Astrocyte (in vitro differentiated cells and primary cell): ENCODE measurements at regions not wholly inside any gene's neighbourhood (a gene's known extent, or its start where the extent isn't known, plus 50 kb on each side); places are given as distances from the start of the nearest gene placed in this dataset.
"Not testable (repeated sequence)": the region's sequence is repeated elsewhere in the genome, so short reads cannot be mapped to it uniquely, and the experiment has no call there.

Experiments
- DNase-seq: peaks from one replicate; pipeline ENCODE4 v3.0.0-alpha.2; 2010; ENCODE audit warnings: low read depth
- FAIRE-seq: peaks from 2 replicates; lab custom pipeline; 2011; peaks lifted over from hg19 to GRCh38; lab: Jason Lieb, UNC
- H2AFZ ChIP-seq: 2 replicates; pipeline ENCODE4 v1.6.0; 2012; ENCODE audit warnings: low read depth, low read length, inconsistent platforms
- H3K27ac ChIP-seq: 2 replicates; pipeline ENCODE4 v1.5.1; 2011; ENCODE audit warnings: low read depth, low read length, inconsistent platforms
- H3K27me3 ChIP-seq: 2 replicates; pipeline ENCODE4 v1.6.0; 2011; ENCODE audit warnings: low read length, inconsistent platforms; ENCODE audit not compliant: insufficient read depth
- H3K36me3 ChIP-seq: 2 replicates; pipeline ENCODE4 v1.5.1; 2011; ENCODE audit warnings: low read length, inconsistent platforms; ENCODE audit not compliant: insufficient read depth
- H3K4me1 ChIP-seq: 2 replicates; pipeline ENCODE4 v1.5.1; 2011; ENCODE audit warnings: low read length, inconsistent platforms; ENCODE audit not compliant: insufficient read depth
- H3K4me2 ChIP-seq: 2 replicates; pipeline ENCODE4 v1.6.0; 2012; ENCODE audit warnings: low read length, inconsistent platforms
- H3K4me3 ChIP-seq: 2 replicates; pipeline ENCODE4 v1.5.1; 2011; ENCODE audit warnings: low read depth, mild to moderate bottlenecking, low read length, inconsistent platforms; ENCODE audit not compliant: insufficient read depth
- H3K79me2 ChIP-seq: 2 replicates; pipeline ENCODE4 v1.6.0; 2012; ENCODE audit warnings: mild to moderate bottlenecking, low read length, inconsistent platforms; ENCODE audit not compliant: insufficient read depth
- H3K9ac ChIP-seq: 2 replicates; pipeline ENCODE4 v1.6.0; 2012; ENCODE audit warnings: mild to moderate bottlenecking, low read length, inconsistent platforms
- H3K9me3 ChIP-seq: 2 replicates; pipeline ENCODE4 v1.5.1; 2012; ENCODE audit warnings: low read depth, mild to moderate bottlenecking, low read length, inconsistent platforms; ENCODE audit not compliant: insufficient read depth
- H4K20me1 ChIP-seq: 2 replicates; pipeline ENCODE4 v1.6.0; 2012; ENCODE audit warnings: low read length, inconsistent platforms; ENCODE audit not compliant: insufficient read depth
- H3K27ac Mint-ChIP-seq: one replicate; pipeline ENCODE4 v1.8.0; 2021; ENCODE audit warnings: mild to moderate bottlenecking, mixed read lengths; ENCODE audit not compliant: unreplicated experiment
- H3K27me3 Mint-ChIP-seq: one replicate; pipeline ENCODE4 v1.8.0; 2021; ENCODE audit warnings: low read depth, mixed read lengths; ENCODE audit not compliant: unreplicated experiment
- H3K36me3 Mint-ChIP-seq: one replicate; pipeline ENCODE4 v1.8.0; 2021; ENCODE audit warnings: low read depth, mixed read lengths; ENCODE audit not compliant: unreplicated experiment
- H3K4me1 Mint-ChIP-seq: one replicate; pipeline ENCODE4 v1.8.0; 2021; ENCODE audit warnings: low read depth, mixed read lengths; ENCODE audit not compliant: unreplicated experiment
- H3K4me3 Mint-ChIP-seq: one replicate; pipeline ENCODE4 v1.8.0; 2021; ENCODE audit warnings: mild to moderate bottlenecking, moderate library complexity, mixed read lengths; ENCODE audit not compliant: unreplicated experiment
- H3K9me3 Mint-ChIP-seq: one replicate; pipeline ENCODE4 v1.8.0; 2021; ENCODE audit warnings: mild to moderate bottlenecking, mixed read lengths; ENCODE audit not compliant: unreplicated experiment
- EZH2 ChIP-seq: IDR thresholded peaks from 2 replicates; pipeline ENCODE4 v1.6.1; 2012; ENCODE audit warnings: mild to moderate bottlenecking, low read length, inconsistent platforms; ENCODE audit not compliant: insufficient read depth
- TF ChIP-seq, protein P1 (sequence below): IDR thresholded peaks from 2 replicates; pipeline ENCODE4 v1.5.1; 2011; ENCODE audit warnings: low read depth, mild to moderate bottlenecking, inconsistent platforms, low read length, moderate library complexity; ENCODE audit not compliant: insufficient read depth

DNA sequence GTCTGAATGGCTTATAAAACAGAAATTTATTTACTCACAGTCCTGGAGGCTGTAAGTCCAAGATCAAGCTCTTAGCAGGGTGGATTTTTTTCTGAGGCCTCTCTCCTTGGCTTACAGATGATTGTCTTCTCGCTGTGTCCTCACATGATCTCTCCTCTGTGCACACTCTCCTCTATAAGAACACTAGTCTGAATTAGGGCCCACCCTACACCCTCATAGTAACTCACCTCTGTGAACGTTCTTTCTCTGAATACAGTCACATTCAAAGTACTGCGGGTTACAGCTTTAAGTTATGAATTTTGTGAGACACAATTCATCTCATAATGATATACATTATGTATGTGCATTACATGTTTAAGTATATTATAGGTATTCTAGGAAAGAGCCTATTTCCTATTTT, 135.7 kb upstream of the ATXN7L3B start:
- H2AFZ ChIP-seq, result no peak overlapping the region
- no peak for FAIRE-seq
- Mint-ChIP-seq H3K4me3 (no peak overlapping the region), H3K9me3 (no peaks in the 10 kb centered on the region), H3K27ac (no peak overlapping the region), H3K4me1 (no peaks in the 10 kb centered on the region), H3K27me3 (no peaks in the 10 kb centered on the region), H3K36me3 (no peaks in the 10 kb centered on the region)
- no peak overlapping the region for H3K9ac ChIP-seq
- H3K4me3 ChIP-seq, result no peak overlapping the region
- H3K36me3 ChIP-seq, result no peaks in the 10 kb centered on the region
- no peaks in the 10 kb centered on the region for H3K9me3 ChIP-seq
- TF ChIP-seq EZH2, result no peak
- TF ChIP-seq, protein P1, sequence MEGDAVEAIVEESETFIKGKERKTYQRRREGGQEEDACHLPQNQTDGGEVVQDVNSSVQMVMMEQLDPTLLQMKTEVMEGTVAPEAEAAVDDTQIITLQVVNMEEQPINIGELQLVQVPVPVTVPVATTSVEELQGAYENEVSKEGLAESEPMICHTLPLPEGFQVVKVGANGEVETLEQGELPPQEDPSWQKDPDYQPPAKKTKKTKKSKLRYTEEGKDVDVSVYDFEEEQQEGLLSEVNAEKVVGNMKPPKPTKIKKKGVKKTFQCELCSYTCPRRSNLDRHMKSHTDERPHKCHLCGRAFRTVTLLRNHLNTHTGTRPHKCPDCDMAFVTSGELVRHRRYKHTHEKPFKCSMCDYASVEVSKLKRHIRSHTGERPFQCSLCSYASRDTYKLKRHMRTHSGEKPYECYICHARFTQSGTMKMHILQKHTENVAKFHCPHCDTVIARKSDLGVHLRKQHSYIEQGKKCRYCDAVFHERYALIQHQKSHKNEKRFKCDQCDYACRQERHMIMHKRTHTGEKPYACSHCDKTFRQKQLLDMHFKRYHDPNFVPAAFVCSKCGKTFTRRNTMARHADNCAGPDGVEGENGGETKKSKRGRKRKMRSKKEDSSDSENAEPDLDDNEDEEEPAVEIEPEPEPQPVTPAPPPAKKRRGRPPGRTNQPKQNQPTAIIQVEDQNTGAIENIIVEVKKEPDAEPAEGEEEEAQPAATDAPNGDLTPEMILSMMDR, result no peak
- no peak overlapping the region for H3K4me2 ChIP-seq
- H3K4me1 ChIP-seq, result no peaks in the 10 kb centered on the region
- no peaks in the 10 kb centered on the region for H3K27me3 ChIP-seq
- DNase-seq, result no peak
- H3K79me2 ChIP-seq, result no peaks in the 10 kb centered on the region
- H3K27ac ChIP-seq, result no peak overlapping the region
- no peaks in the 10 kb centered on the region for H4K20me1 ChIP-seq

DNA sequence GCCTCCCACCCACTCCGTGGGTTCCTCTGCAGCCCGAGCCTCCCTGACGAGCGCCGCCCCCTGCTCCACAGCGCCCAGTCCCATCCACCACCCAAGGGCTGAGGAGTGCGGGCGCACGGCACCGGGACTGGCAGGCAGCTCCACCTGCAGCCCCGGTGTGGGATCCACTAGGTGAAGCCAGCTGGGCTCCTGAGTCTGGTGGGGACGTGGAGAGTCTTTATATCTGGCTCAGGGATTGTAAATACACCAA, 134.5 kb upstream of the ATXN7L3B start:
- not testable (repeated sequence) for H3K36me3 Mint-ChIP-seq, H3K4me1 ChIP-seq, H3K9me3 Mint-ChIP-seq, H3K4me1 Mint-ChIP-seq, H3K27ac Mint-ChIP-seq, H3K4me2 ChIP-seq, H3K9me3 ChIP-seq, H2AFZ ChIP-seq, DNase-seq, FAIRE-seq, H4K20me1 ChIP-seq, H3K79me2 ChIP-seq, H3K4me3 Mint-ChIP-seq, H3K27me3 Mint-ChIP-seq, H3K36me3 ChIP-seq, H3K27me3 ChIP-seq, H3K27ac ChIP-seq, H3K4me3 ChIP-seq, H3K9ac ChIP-seq

DNA sequence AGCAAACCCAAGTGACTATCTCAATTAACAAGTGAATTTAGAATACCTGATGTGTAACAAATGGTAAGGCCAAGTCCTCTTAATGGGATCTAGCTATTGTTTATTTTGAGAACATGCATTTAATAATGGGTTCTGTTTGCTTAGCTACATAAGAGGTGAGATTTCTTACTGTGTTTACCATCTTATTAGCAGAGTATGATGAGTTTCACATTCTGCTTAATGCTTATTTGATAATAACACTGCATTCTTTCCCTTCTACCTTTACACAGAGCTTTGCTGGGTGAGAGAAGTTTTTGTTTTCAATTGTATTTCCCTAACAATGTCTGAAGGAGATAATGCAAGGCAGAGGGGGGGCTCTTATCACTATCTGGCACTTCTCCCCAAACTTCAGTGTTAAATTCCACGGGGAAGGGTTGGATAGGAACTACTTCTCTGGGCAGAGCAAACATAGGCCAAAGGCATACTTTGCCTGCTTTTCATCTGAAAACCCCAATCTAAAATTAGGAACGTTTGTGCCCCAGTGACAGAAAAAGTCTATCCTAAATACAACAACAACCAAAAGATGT, 129.0 kb upstream of the ATXN7L3B start:
- Mint-ChIP-seq H3K27me3 (no peaks in the 10 kb centered on the region), H3K27ac (no peak overlapping the region), H3K9me3 (no peaks in the 10 kb centered on the region), H3K4me3 (no peak overlapping the region), H3K4me1 (no peaks in the 10 kb centered on the region), H3K36me3 (no peaks in the 10 kb centered on the region)
- H3K4me2 ChIP-seq, result no peak overlapping the region
- no peak overlapping the region for H3K4me3 ChIP-seq
- H3K27ac ChIP-seq, result no peak overlapping the region
- no peak for FAIRE-seq
- no peaks in the 10 kb centered on the region for H3K27me3 ChIP-seq
- H3K36me3 ChIP-seq, result no peaks in the 10 kb centered on the region
- no peak for DNase-seq
- H3K4me1 ChIP-seq, result no peaks in the 10 kb centered on the region
- H3K9ac ChIP-seq, result no peak overlapping the region
- H4K20me1 ChIP-seq, result no peaks in the 10 kb centered on the region
- H3K9me3 ChIP-seq, result no peaks in the 10 kb centered on the region
- TF ChIP-seq, protein P1, result no peak
- no peak for TF ChIP-seq EZH2
- H3K79me2 ChIP-seq, result no peaks in the 10 kb centered on the region
- H2AFZ ChIP-seq, result no peak overlapping the region
